ENCODE measurements at regions not wholly inside any gene's neighbourhood (a gene's known extent, or its start where the extent isn't known, plus 50 kb on each side); places are given as distances from the start of the nearest gene placed in this dataset.
A peak's percentile ranks its signal among the peaks of the same experiment; 100 is the strongest.

GRCh38 chr5:97495301-97495700, 312.3 kb upstream of the RIOK2 start:
- peaks cover 0 to 3% (median 0%) of the 10 kb centered on the region in 3 donors for H3K27me3 Mint-ChIP-seq (ENCODE audit: low read depth in 3 of 3)
- no peak overlapping the region for H3K9ac ChIP-seq (ENCODE audit: insufficient read depth, low read length, poor library complexity, severe bottlenecking)
- no peaks in the 10 kb centered on the region for H3K4me1 Mint-ChIP-seq
- no peaks in the 10 kb centered on the region for H3K79me2 ChIP-seq (ENCODE audit: insufficient read depth, low read length)
- no peak for DNase-seq
- no peak overlapping the region for H3K4me3 ChIP-seq (replicated peaks in 1 of 3; ENCODE audit: low read depth in 2 of 3, low read length in 3 of 3)
- intact Hi-C loops (cut with micrococcal nuclease), result no loop called here
- no peaks in the 10 kb centered on the region for H3K4me1 ChIP-seq (ENCODE audit: control insufficient read depth in 1 of 2, insufficient read depth in 2 of 2, low read length in 2 of 2)
- no peaks in the 10 kb centered on the region for H3K27me3 ChIP-seq (ENCODE audit: control insufficient read depth in 2 of 2, insufficient read depth in 2 of 2, low read length in 2 of 2)
- no peak overlapping the region for H3K4me3 Mint-ChIP-seq
- no peak for TF ChIP-seq CTCF (IDR thresholded peaks at IDR 0.05)
- no peaks in the 10 kb centered on the region for H3K9me3 ChIP-seq (replicated peaks in 1 of 2; ENCODE audit: control insufficient read depth in 1 of 2, insufficient read depth in 1 of 2, low read length in 2 of 2)
- no peak overlapping the region for H3K27ac ChIP-seq (ENCODE audit: low read depth in 1 of 2, low read length in 2 of 2)
- no peak overlapping the region for H2AFZ ChIP-seq (ENCODE audit: insufficient read depth, low read depth, low read length, poor library complexity, severe bottlenecking)
- no peaks in the 10 kb centered on the region for H3K36me3 Mint-ChIP-seq
- H3K36me3 ChIP-seq (replicated peaks in 1 of 2; ENCODE audit: control insufficient read depth in 1 of 2, insufficient read depth in 2 of 2, low read length in 2 of 2), result no peaks in the 10 kb centered on the region
- no peaks in the 10 kb centered on the region for H4K20me1 ChIP-seq (ENCODE audit: insufficient read depth, low read length)
- H3K9me3 Mint-ChIP-seq, result peaks cover 0 to 1% (median 0%) of the 10 kb centered on the region in 7 donors
- no peak overlapping the region for H3K4me2 ChIP-seq (replicated peaks; ENCODE audit: extremely low read depth, low read length, poor library complexity, severe bottlenecking)
- no peak overlapping the region for H3K27ac Mint-ChIP-seq

- H3K9me3 ChIP-seq (replicated peaks in 1 of 2; ENCODE audit: control insufficient read depth in 1 of 2, insufficient read depth in 1 of 2, low read length in 2 of 2), result no peaks in the 10 kb centered on the region
- H3K4me2 ChIP-seq (replicated peaks; ENCODE audit: extremely low read depth, low read length, poor library complexity, severe bottlenecking), result no peak overlapping the region
- no peaks in the 10 kb centered on the region for H3K79me2 ChIP-seq (ENCODE audit: insufficient read depth, low read length)
- no peaks in the 10 kb centered on the region for H3K4me1 Mint-ChIP-seq
- intact Hi-C loops (cut with micrococcal nuclease), result no loop called here
- DNase-seq, result no peak
- H3K4me3 ChIP-seq (replicated peaks in 1 of 3; ENCODE audit: low read depth in 2 of 3, low read length in 3 of 3), result no peak overlapping the region
- H3K4me3 Mint-ChIP-seq, result peak overlapping the region in 1 of 2 donors; percentile 23
- no peak overlapping the region for H3K9ac ChIP-seq (ENCODE audit: insufficient read depth, low read length, poor library complexity, severe bottlenecking)
- H3K36me3 ChIP-seq (replicated peaks in 1 of 2; ENCODE audit: control insufficient read depth in 1 of 2, insufficient read depth in 2 of 2, low read length in 2 of 2), result no peaks in the 10 kb centered on the region
- H3K27me3 Mint-ChIP-seq (ENCODE audit: low read depth in 3 of 3), result peaks cover 0 to 3% (median 0%) of the 10 kb centered on the region in 3 donors
- no peak overlapping the region for H2AFZ ChIP-seq (ENCODE audit: insufficient read depth, low read depth, low read length, poor library complexity, severe bottlenecking)
- H3K27ac Mint-ChIP-seq, result no peak overlapping the region
- H3K27me3 ChIP-seq (ENCODE audit: control insufficient read depth in 2 of 2, insufficient read depth in 2 of 2, low read length in 2 of 2), result no peaks in the 10 kb centered on the region
- no peak overlapping the region for H3K27ac ChIP-seq (ENCODE audit: low read depth in 1 of 2, low read length in 2 of 2)
- H3K36me3 Mint-ChIP-seq, result no peaks in the 10 kb centered on the region
- WGBS (ENCODE audit: insufficient coverage), result no CpG with 5 or more reads among the region's 2 CpGs
- H4K20me1 ChIP-seq (ENCODE audit: insufficient read depth, low read length), result no peaks in the 10 kb centered on the region
- no peak for TF ChIP-seq CTCF (IDR thresholded peaks at IDR 0.05)
- H3K9me3 Mint-ChIP-seq, result peaks cover 0 to 1% (median 0%) of the 10 kb centered on the region in 7 donors
- H3K4me1 ChIP-seq (ENCODE audit: control insufficient read depth in 1 of 2, insufficient read depth in 2 of 2, low read length in 2 of 2), result no peaks in the 10 kb centered on the region
These were observed 313.0 kb upstream of the RIOK2 start for GRCh38 chr5:97496037-97496436.
